22Rv1 (cell line): ENCODE measurements at regions not wholly inside any gene's neighbourhood (a gene's known extent, or its start where the extent isn't known, plus 50 kb on each side); places are given as distances from the start of the nearest gene placed in this dataset.

Experiments used
- ZFX ChIP-seq: fragments of 450-650 bp; IDR thresholded peaks from 2 replicates; pipeline ENCODE4 v1.6.1; 2017; ENCODE audit warnings: antibody characterized with exemption, borderline replicate concordance
- TF ChIP-seq, protein P1 (sequence below): fragments of 450-650 bp; IDR thresholded peaks from 2 replicates; pipeline ENCODE4 v1.5.1; 2017; ENCODE audit warnings: mild to moderate bottlenecking

DNA sequence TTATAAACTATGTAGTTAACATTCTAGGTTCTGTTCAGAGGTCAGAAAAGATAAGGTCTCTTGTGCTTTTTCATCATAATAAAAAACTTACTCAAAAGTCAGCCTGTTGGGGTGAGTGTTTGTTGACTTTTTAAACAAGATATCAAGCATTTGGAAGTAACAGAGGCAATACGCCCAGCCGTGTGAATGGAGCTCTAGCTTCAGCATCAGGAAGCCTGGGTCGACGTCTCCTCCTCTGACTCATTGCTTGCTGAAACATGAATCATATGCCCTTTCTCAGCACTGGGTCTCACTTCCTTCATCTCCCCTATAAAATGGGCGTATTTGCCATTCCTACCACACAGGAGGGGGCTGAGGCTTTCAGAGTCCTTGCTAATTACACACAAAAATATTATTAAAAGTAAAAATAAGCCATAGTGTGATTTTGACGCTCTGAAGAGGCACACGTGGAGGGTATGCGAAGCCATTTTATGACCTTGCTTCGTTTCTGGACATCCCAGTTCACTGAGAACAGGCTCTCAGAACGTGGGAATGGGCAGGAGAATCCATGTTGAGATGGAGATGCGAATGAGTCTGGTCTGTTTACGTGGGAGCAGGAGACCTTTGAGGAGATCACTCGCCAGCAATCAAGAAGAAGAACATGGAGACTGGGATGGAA lies 220.8 kb upstream of the TPRG1 start:
- TF ChIP-seq, protein P1, sequence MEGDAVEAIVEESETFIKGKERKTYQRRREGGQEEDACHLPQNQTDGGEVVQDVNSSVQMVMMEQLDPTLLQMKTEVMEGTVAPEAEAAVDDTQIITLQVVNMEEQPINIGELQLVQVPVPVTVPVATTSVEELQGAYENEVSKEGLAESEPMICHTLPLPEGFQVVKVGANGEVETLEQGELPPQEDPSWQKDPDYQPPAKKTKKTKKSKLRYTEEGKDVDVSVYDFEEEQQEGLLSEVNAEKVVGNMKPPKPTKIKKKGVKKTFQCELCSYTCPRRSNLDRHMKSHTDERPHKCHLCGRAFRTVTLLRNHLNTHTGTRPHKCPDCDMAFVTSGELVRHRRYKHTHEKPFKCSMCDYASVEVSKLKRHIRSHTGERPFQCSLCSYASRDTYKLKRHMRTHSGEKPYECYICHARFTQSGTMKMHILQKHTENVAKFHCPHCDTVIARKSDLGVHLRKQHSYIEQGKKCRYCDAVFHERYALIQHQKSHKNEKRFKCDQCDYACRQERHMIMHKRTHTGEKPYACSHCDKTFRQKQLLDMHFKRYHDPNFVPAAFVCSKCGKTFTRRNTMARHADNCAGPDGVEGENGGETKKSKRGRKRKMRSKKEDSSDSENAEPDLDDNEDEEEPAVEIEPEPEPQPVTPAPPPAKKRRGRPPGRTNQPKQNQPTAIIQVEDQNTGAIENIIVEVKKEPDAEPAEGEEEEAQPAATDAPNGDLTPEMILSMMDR = no peak
- TF ChIP-seq ZFX = no peak
